Lung (tissue), 11 donors: ENCODE measurements at regions not wholly inside any gene's neighbourhood (a gene's known extent, or its start where the extent isn't known, plus 50 kb on each side); places are given as distances from the start of the nearest gene placed in this dataset.

Source experiments
- ATAC-seq: fragments of 200-7000 bp; cut with Tn5 transposase; one replicate; pipeline ENCODE4 v1.9.1; 2020; ENCODE audit warnings: moderate number of reproducible peaks; ENCODE audit not compliant: insufficient read depth, low FRiP score
- DNase-seq, 3 donors: peaks; one replicate each; pipeline ENCODE4 v3.0.0-alpha.2; 2013 to 2017
- H3K27ac ChIP-seq, 2 donors: one replicate each; pipeline ENCODE4 v1.5.1; 2013; ENCODE audit warnings: mild to moderate bottlenecking in 2 of 2, moderate library complexity in 2 of 2, control low read depth in 1 of 2, inconsistent platforms in 1 of 2, low read depth in 1 of 2, low read length in 1 of 2
- H3K27me3 ChIP-seq, 3 donors: one replicate each; pipeline ENCODE4 v1.5.1; 2013; ENCODE audit warnings: low read length in 2 of 3; ENCODE audit not compliant: control insufficient read depth in 3 of 3, insufficient read depth in 3 of 3
- H3K36me3 ChIP-seq, 4 donors: one replicate each; pipeline ENCODE4 v1.5.1; 2013; ENCODE audit warnings: low read length in 4 of 4, mild to moderate bottlenecking in 1 of 4, moderate library complexity in 1 of 4; ENCODE audit not compliant: control insufficient read depth in 4 of 4, insufficient read depth in 4 of 4
- H3K4me1 ChIP-seq, 5 donors: one replicate each; pipeline ENCODE4 v1.5.1; 2013; ENCODE audit warnings: low read length in 5 of 5, mild to moderate bottlenecking in 2 of 5, moderate library complexity in 1 of 5; ENCODE audit not compliant: control insufficient read depth in 5 of 5, insufficient read depth in 5 of 5
- H3K4me3 ChIP-seq: one replicate; pipeline ENCODE4 v1.5.1; 2013; ENCODE audit warnings: mild to moderate bottlenecking, control low read depth, moderate library complexity
- H3K9ac ChIP-seq, 2 donors: one replicate each; pipeline ENCODE4 v1.5.1; 2013; ENCODE audit warnings: low read length in 2 of 2, control low read depth in 1 of 2; ENCODE audit not compliant: insufficient read depth in 1 of 2
- H3K9me3 ChIP-seq, 4 donors: one replicate each; pipeline ENCODE4 v1.5.1; 2013; ENCODE audit warnings: low read length in 3 of 4, mild to moderate bottlenecking in 1 of 4, moderate library complexity in 1 of 4; ENCODE audit not compliant: control insufficient read depth in 4 of 4, insufficient read depth in 3 of 4
- CTCF ChIP-seq: IDR thresholded peaks from 2 replicates; pipeline ENCODE4 v1.5.1; 2012; ENCODE audit warnings: mild to moderate bottlenecking; ENCODE audit errors: control extremely low read depth, extremely low read depth
- WGBS, 2 donors: extraction: QIAGEN DNeasy Blood & Tissue Kit; methylation state at CpG; one replicate each; pipeline ENCODE4 v1.1.7; 2013; 5-methylcytosine and 5-hydroxymethylcytosine counted together
- donor health status: control.
- donor health status: control.
- donor health status: Bipolar disorder and iron deficiency.
- donor health status: healthy.
- donor health status: DM: yes; HTN: yes; CAD: no.

GRCh38 chr14:34044373-34044637 lies 93.4 kb upstream of the EGLN3 start:
- H3K36me3 ChIP-seq = no peaks in the 10 kb centered on the region
- no peak for DNase-seq
- H3K4me3 ChIP-seq = no peak overlapping the region
- no peak for TF ChIP-seq CTCF
- H3K27me3 ChIP-seq = no peaks in the 10 kb centered on the region
- WGBS, 2 donors = 97 to 99% methylated on average over 4 of the region's 4 CpGs
- H3K9me3 ChIP-seq = no peaks in the 10 kb centered on the region
- no peak overlapping the region for H3K27ac ChIP-seq
- no peak for ATAC-seq
- no peak overlapping the region for H3K9ac ChIP-seq
- peaks cover 0 to 3% (median 0%) of the 10 kb centered on the region in 5 donors for H3K4me1 ChIP-seq

GRCh38 chr14:34043627-34044372 lies 92.9 kb upstream of the EGLN3 start:
- ATAC-seq = no peak
- H3K4me1 ChIP-seq = peaks cover 0 to 3% (median 0%) of the 10 kb centered on the region in 5 donors
- H3K4me3 ChIP-seq = no peak overlapping the region
- no peak overlapping the region for H3K27ac ChIP-seq
- 53 to 61% methylated on average over 4 of the region's 4 CpGs for WGBS, 2 donors
- DNase-seq = no peak
- no peaks in the 10 kb centered on the region for H3K9me3 ChIP-seq
- H3K27me3 ChIP-seq = no peaks in the 10 kb centered on the region
- no peak for TF ChIP-seq CTCF
- no peak overlapping the region for H3K9ac ChIP-seq
- no peaks in the 10 kb centered on the region for H3K36me3 ChIP-seq

GRCh38 chr14:34041220-34041619 lies 90.3 kb upstream of the EGLN3 start:
- Histone ChIP-seq H3K9ac (no peak overlapping the region), H3K4me3 (no peak overlapping the region), H3K9me3 (no peaks in the 10 kb centered on the region), H3K27ac (no peak overlapping the region), H3K36me3 (no peaks in the 10 kb centered on the region), H3K27me3 (no peaks in the 10 kb centered on the region), H3K4me1 (peaks cover 0 to 21% (median 3%) of the 10 kb centered on the region in 5 donors)
- no peak for ATAC-seq
- 93 to 97% methylated on average over 2 of the region's 2 CpGs for WGBS, 2 donors
- DNase-seq = no peak
- TF ChIP-seq CTCF = no peak

- H3K27ac ChIP-seq = no peak overlapping the region
- no peak overlapping the region for H3K9ac ChIP-seq
- DNase-seq = no peak
- H3K4me3 ChIP-seq = no peak overlapping the region
- TF ChIP-seq CTCF = no peak
- H3K4me1 ChIP-seq = peaks cover 0 to 25% (median 3%) of the 10 kb centered on the region in 5 donors
- H3K9me3 ChIP-seq = no peaks in the 10 kb centered on the region
- no peaks in the 10 kb centered on the region for H3K36me3 ChIP-seq
- no peaks in the 10 kb centered on the region for H3K27me3 ChIP-seq
- ATAC-seq = no peak
These were observed 89.9 kb upstream of the EGLN3 start for GRCh38 chr14:34040766-34041165.
